NCI-H2107 (cell line): ENCODE measurements at regions not wholly inside any gene's neighbourhood (a gene's known extent, or its start where the extent isn't known, plus 50 kb on each side); places are given as distances from the start of the nearest gene placed in this dataset.

Experiments used
- DNase-seq: peaks from one replicate; lab custom pipeline; 2025; lab: John Stamatoyannopoulos, UW

GRCh38 chr15:77733579-77734300 is 101.0 kb upstream of the LINGO1 start:
- DNase-seq = no peak

DNA sequence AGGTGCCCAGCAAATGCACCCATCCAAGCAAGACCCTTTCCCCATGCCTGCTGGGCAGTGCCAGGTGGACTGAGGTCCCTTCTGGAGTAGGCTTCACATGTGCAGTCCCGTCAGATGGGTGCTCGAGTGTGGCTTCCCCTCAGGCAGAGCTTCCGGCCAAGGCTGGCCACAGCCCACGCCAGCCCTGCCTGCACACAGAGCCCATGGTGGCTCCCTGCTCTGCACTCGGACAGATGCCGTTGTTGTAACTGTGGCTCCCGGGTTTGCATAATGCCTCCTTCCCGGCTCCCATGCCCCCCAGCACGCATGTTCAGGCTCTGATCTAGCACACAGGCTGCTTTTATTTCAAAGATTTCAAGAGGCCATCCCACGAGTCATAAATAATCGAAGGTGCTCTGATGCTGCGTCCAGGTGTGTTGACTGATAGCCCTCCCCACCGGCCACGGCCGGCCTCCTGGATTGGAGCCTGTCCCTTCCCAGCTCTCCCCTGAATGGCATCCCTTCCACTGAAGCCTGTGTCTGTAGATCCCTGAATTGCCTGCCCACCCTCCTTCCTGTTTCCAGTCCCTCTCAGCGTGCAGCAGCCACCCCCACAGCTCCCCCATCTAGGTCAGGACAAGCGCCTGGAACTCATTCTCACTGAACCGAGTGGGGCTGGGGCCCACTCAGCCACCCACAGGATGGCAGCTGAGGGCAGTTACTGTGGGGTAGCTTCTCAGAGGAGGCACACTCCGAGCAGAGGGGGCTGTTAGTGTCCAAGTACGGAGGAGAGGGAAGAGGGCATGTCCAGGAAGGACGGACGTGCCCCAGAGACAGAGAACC is 100.0 kb upstream of the LINGO1 start:
- DNase-seq = no peak

- DNase-seq = no peak
Observed at GRCh38 chr15:77731945-77732344, 99.2 kb upstream of the LINGO1 start.

DNA sequence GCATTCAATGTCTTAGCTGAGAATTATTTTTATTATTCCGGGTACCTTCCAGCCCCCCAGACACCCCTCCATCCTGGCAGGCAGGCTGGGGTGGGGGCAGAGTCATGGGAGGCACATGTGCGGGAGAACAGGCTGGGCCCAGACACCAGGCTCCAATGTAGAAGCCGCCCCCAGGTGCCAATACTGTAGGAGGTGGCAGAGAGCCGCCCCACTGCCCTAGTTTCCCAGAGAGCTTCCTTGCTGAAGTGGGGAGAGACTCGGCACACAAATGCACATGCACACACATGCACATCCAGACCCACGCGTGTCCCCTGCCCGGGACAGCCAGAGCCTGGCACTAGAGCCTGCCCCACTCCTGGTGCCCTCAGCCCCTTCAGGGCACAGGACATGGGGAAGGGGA is 98.4 kb upstream of the LINGO1 start:
- DNase-seq = no peak

GRCh38 chr15:77727635-77728304 is 95.1 kb upstream of the LINGO1 start:
- no peak for DNase-seq

- DNase-seq = no peak
Observed at GRCh38 chr15:77724715-77725114, 92.0 kb upstream of the LINGO1 start.

- no peak for DNase-seq
Observed at GRCh38 chr15:77723756-77724155, 91.0 kb upstream of the LINGO1 start.

DNA sequence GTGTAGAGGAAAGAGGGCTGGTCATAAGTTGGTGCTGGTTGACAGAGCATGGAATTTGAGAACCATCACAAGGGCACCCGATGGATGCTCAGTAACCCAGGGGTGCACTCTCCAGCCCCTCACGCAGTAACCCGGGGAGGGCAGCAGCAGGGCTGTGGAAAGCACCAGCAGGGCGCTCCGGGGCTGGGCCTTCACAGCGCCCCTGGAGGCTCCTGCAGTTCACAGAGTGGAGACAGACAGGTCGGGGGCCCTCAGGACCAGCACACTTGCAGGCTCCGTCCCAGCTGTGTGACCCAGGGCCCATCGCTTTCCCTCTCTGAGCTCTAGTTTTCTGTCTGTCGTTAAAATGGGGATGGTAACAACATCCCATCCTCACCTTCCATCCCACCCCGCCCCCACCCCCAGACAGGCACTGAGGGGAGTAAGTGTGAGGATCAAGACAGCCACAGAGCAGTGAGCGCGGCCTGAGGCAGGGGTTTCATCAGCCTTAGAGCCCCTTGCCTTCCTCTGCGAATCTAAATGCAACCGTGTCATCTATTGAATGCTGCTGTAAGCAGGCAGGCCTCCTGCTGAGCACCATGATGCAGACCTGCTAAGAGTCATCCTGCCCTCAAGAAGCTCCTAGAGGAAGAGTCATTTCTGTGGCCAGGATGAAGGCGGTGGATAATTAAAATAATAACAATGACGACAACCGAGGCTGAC is 90.2 kb upstream of the LINGO1 start:
- DNase-seq = no peak

DNA sequence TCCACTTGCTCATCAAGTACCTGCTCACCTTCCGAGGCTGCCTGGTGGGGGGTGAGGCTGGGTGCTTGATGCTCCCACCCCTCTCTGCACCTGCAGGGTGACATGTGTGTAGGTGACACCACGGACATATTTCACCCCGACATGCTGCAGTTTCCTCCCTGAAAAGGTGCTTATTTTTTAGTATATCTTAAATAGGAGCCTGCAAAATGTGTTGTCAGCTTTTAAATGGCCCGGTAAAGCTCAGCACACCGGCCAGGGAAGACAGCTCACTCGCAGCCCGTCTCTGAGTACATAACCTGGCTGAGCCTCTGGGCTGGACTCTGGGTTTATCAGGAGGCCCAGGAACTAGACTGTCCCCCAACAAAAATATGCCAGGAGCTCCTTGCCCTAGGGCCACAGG is 89.3 kb upstream of the LINGO1 start:
- no peak for DNase-seq

DNA sequence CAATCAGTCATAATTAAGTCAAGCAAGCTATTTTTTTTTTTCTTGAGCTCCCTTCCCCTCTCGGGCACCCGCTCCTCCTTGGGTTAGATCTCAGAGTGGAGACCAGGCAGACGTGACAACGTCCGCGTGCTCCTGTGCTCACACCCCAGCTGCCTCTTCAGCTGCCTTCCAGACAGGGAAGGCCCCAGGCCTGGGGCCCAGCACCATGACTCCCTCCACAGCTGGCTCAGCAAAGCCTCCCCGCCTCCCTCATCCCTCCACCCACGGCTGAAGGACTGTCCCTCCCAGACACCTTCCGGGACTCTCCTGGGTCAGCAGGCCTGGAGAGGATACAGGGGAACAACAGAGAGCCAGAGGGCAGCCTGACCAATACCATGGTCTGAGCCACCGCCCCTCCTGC is 87.9 kb upstream of the LINGO1 start:
- no peak for DNase-seq

DNA sequence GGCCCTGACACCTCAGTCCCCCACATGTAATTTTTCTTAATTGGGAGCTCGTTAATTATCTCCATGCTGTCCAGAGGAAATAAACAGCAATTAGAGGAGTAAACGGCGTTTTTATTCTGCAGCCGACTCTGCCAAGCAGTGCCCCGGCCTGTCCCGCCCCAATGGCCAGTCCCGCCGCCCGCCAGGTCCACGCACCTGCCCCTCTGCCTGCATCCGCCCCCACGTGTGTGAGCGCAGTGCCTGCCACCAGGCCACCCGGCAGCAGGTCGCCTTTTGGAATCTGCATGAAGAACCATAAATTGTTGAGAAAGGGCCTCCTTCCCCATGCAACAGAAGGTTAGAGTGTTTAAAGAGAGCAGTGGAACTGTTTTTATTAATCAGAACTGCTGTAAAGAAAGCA is 87.5 kb upstream of the LINGO1 start:
- DNase-seq = no peak

DNA sequence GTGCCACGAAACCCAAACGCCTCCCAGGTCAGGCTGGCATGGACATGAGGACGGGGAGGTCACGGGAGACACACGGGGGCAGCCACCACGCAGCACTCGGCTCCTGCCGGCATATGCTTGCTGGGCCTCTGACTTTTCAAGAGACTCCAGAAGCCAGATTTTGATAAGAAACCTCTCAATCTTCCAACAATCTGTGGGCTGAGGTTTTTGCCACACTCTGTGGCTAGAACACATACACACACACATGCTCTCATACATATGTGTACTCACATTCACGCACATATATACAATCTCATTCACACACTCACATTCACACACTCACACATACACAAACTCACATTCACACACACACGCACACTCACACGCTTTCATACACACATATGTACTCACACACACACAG is 86.7 kb upstream of the LINGO1 start:
- no peak for DNase-seq

GRCh38 chr15:77717333-77717990 is 84.8 kb upstream of the LINGO1 start:
- DNase-seq = no peak

DNA sequence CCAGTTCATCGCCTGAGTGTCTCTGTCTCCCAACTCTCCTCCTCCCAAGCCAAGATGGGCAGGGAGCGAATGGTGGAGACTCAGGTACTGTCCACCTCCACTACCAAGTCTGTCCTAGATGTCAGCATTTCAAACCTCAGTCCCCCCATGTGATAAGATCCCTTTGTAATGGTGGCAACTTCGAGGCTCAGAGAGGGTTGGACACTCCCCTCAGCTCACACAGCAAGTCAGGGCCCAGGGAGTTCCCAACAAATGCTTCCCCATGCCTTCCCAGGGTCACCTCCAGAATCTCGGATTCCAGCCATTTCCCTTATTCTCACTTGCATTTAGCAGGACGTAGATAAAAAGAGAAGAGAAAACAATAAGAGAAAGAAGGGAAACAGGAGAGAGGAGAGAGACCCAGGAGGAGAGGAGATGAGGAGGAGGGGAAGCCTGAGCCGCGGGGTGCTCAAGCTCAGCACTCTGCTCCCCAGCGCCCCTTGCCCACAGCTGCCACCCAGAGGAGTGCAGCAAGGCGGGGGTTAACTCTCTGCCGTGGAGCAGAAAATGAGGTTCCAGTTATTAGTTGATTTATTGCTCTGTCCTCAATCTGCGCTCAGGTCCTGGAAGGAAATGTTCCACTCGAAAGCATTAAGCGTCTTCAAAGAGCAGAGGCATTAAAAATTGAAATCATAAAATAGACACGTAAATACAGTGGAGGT is 84.1 kb upstream of the LINGO1 start:
- no peak for DNase-seq

DNA sequence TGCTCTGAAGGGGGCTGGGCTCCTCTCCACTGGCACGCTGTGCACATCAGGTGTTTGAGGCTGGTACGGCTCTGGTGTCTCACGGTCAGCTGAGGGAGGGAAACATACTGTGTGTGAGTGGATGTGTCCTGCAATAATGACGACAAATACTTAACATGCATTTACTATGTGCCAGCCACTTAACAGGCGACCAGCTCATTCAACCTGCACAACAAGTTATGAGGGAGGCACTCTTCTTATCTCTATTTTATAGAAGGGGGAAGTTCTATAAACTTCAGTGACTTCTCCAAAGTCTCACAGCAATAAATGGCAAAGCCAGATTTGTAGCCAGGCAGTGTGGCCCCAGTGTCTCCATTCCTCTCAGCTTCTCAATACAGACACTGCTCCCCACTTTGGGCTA is 83.1 kb upstream of the LINGO1 start:
- DNase-seq = no peak

- no peak for DNase-seq
Observed at GRCh38 chr15:77715051-77715450, 82.3 kb upstream of the LINGO1 start.

GRCh38 chr15:77714555-77714954 is 81.8 kb upstream of the LINGO1 start:
- no peak for DNase-seq

DNA sequence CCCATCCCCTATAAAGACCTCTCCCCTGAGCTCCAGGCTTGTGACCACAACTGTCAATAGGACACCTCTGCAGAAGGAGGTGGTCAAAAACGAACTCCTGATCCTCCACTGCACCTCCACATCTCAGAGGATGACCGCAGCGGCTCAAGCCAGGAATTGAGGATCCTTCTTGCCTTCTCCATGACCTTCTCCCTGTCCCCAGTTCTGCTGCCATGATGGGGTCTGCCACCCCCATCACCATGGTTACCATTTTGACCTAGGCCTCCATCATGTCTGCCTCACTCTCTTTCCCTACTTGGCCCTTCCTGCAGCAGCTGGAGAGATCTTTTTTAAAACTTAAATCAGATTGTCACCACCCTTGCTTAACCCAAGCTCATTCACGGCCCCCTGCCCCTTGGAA is 81.3 kb upstream of the LINGO1 start:
- no peak for DNase-seq

DNA sequence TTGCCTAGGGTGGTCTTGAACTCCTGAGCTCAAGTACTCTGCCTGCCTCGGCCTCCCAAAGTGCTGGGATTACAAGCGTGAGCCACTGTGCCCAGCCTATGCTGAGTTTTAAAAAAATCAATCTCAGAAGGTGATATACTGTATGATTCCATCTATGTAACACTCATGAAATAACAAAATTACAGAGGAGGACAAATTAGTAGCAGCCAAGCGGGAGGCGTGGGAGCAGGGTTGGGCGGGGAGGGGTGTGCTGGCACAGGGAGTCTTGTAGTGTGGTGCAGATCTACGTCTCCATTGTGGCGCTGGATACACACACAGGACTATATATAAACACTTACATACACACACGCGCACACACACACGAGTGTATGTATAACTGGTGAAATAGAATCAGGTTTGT is 80.6 kb upstream of the LINGO1 start:
- no peak for DNase-seq

DNA sequence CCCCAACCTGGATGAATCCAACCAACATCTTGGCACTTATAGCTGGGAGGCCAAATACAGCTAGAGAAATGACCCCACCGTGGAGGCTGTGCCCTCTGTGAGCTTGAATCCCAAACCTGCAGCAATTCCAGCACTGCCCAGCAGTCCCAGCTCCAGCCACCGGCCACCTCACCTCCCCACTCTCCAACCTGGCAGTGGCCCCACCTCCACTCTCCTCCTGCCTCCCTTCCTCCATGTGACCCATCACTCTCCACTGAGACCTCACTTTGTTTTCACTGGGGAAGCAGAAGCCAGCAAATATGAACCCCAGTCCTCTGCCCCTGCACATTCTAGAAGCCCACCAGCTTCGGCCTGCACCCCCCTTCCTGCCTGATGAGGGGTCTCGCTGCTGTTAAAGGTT is 79.7 kb upstream of the LINGO1 start:
- DNase-seq = no peak

- no peak for DNase-seq
Observed at GRCh38 chr15:77710637-77711036, 77.9 kb upstream of the LINGO1 start.
